Jurkat, Clone E6-1 (cell line): ENCODE measurements at regions not wholly inside any gene's neighbourhood (a gene's known extent, or its start where the extent isn't known, plus 50 kb on each side); places are given as distances from the start of the nearest gene placed in this dataset.
A peak's percentile ranks its signal among the peaks of the same experiment; 100 is the strongest.

ENCODE experiments used
- DNase-seq: peaks from one replicate; pipeline ENCODE4 v3.0.0-alpha.2; 2011; ENCODE audit warnings: low read depth, low spot score
- H3K4me3 ChIP-seq: 2 replicates; pipeline ENCODE4 v1.5.1; 2011; ENCODE audit warnings: mild to moderate bottlenecking, low read length, control low read depth, moderate library complexity

- no peak overlapping the region for H3K4me3 ChIP-seq
- no peak for DNase-seq
Measured at GRCh38 chr9:108584860-108585259, 270.9 kb downstream of the ACTL7B start.

GRCh38 chr9:108582726-108583125, 273.1 kb downstream of the ACTL7B start:
- DNase-seq = no peak
- no peak overlapping the region for H3K4me3 ChIP-seq

- DNase-seq = no peak
- H3K4me3 ChIP-seq = no peak overlapping the region
Measured at GRCh38 chr9:108579757-108580439, 275.9 kb downstream of the ACTL7B start.

GRCh38 chr9:108575276-108575675, 280.5 kb downstream of the ACTL7B start:
- H3K4me3 ChIP-seq = no peak overlapping the region
- DNase-seq = no peak

- no peak overlapping the region for H3K4me3 ChIP-seq
- DNase-seq = no peak
Measured at GRCh38 chr9:108569624-108570023, 286.2 kb downstream of the ACTL7B start.

GRCh38 chr9:108568093-108568492, 287.7 kb downstream of the ACTL7B start:
- no peak for DNase-seq
- no peak overlapping the region for H3K4me3 ChIP-seq

- no peak overlapping the region for H3K4me3 ChIP-seq
- no peak for DNase-seq
Measured at GRCh38 chr9:108567571-108567970, 288.2 kb downstream of the ACTL7B start.

- peak; percentile 53 for DNase-seq
- H3K4me3 ChIP-seq = no peak overlapping the region
Measured at GRCh38 chr9:108565651-108566378, 290.0 kb downstream of the ACTL7B start.

GRCh38 chr9:108562176-108562575, 293.6 kb downstream of the ACTL7B start:
- DNase-seq = no peak

GRCh38 chr9:108559432-108559831, 296.4 kb downstream of the ACTL7B start:
- DNase-seq = no peak
- no peak overlapping the region for H3K4me3 ChIP-seq

More at GRCh38 chr9:108562176-108562575, 293.6 kb downstream of the ACTL7B start:
- H3K4me3 ChIP-seq = no peak overlapping the region

- DNase-seq = no peak
- H3K4me3 ChIP-seq = no peak overlapping the region
Measured at GRCh38 chr9:108554831-108555230, 301.0 kb downstream of the ACTL7B start.

- H3K4me3 ChIP-seq = no peak overlapping the region
- no peak for DNase-seq
Measured at GRCh38 chr9:108553111-108553635, 302.6 kb downstream of the ACTL7B start.

- DNase-seq = no peak
Measured at GRCh38 chr9:108552459-108553040, 303.2 kb downstream of the ACTL7B start.

GRCh38 chr9:108551030-108551841, 304.6 kb downstream of the ACTL7B start:
- no peak for DNase-seq

More at GRCh38 chr9:108552459-108553040, 303.2 kb downstream of the ACTL7B start:
- no peak overlapping the region for H3K4me3 ChIP-seq

GRCh38 chr9:108550106-108550505, 305.7 kb downstream of the ACTL7B start:
- DNase-seq = no peak
- H3K4me3 ChIP-seq = no peak overlapping the region

More at GRCh38 chr9:108551030-108551841, 304.6 kb downstream of the ACTL7B start:
- no peak overlapping the region for H3K4me3 ChIP-seq

- no peak overlapping the region for H3K4me3 ChIP-seq
- no peak for DNase-seq
Measured at GRCh38 chr9:108549184-108549583, 306.6 kb downstream of the ACTL7B start.

GRCh38 chr9:108547411-108548135, 308.2 kb downstream of the ACTL7B start:
- DNase-seq = no peak
- H3K4me3 ChIP-seq = no peak overlapping the region

GRCh38 chr9:108546215-108546614, 309.6 kb downstream of the ACTL7B start:
- no peak overlapping the region for H3K4me3 ChIP-seq
- no peak for DNase-seq

- H3K4me3 ChIP-seq = no peak overlapping the region
- DNase-seq = no peak
Measured at GRCh38 chr9:108545436-108545835, 310.4 kb downstream of the ACTL7B start.
